NCI-H1436 (cell line): ENCODE measurements at regions not wholly inside any gene's neighbourhood (a gene's known extent, or its start where the extent isn't known, plus 50 kb on each side); places are given as distances from the start of the nearest gene placed in this dataset.

Experiments
- DNase-seq: peaks from one replicate; lab custom pipeline; 2025; lab: John Stamatoyannopoulos, UW

GRCh38 chrX:10079231-10079630 lies 77.5 kb upstream of the CLCN4 start:
- no peak for DNase-seq

- DNase-seq = no peak
Measured at GRCh38 chrX:10083809-10084208, 73.0 kb upstream of the CLCN4 start.

- no peak for DNase-seq
Measured at GRCh38 chrX:10085223-10085622, 71.6 kb upstream of the CLCN4 start.

GRCh38 chrX:10086676-10087075 lies 70.1 kb upstream of the CLCN4 start:
- no peak for DNase-seq

GRCh38 chrX:10087391-10087790 lies 69.4 kb upstream of the CLCN4 start:
- DNase-seq = no peak

- DNase-seq = no peak
Measured at GRCh38 chrX:10089378-10089795, 67.4 kb upstream of the CLCN4 start.

GRCh38 chrX:10090319-10090718 lies 66.5 kb upstream of the CLCN4 start:
- DNase-seq = no peak

GRCh38 chrX:10095246-10095645 lies 61.5 kb upstream of the CLCN4 start:
- no peak for DNase-seq

- no peak for DNase-seq
Measured at GRCh38 chrX:10095698-10096432, 60.9 kb upstream of the CLCN4 start.

- no peak for DNase-seq
Measured at GRCh38 chrX:10098270-10098713, 58.5 kb upstream of the CLCN4 start.

GRCh38 chrX:10099411-10099810 lies 57.4 kb upstream of the CLCN4 start:
- DNase-seq = no peak

- no peak for DNase-seq
Measured at GRCh38 chrX:10101269-10101668, 55.5 kb upstream of the CLCN4 start.

- DNase-seq = no peak
Measured at GRCh38 chrX:10102046-10102704, 54.6 kb upstream of the CLCN4 start.

- no peak for DNase-seq
Measured at GRCh38 chrX:10103023-10103422, 53.8 kb upstream of the CLCN4 start.

- DNase-seq = no peak
Measured at GRCh38 chrX:10104958-10105658, 51.7 kb upstream of the CLCN4 start.

- DNase-seq = no peak
Measured at GRCh38 chrX:10106806-10107205, 50.0 kb upstream of the CLCN4 start.
